Cardiac muscle cell (in vitro differentiated cells and primary cell): ENCODE measurements at regions not wholly inside any gene's neighbourhood (a gene's known extent, or its start where the extent isn't known, plus 50 kb on each side); places are given as distances from the start of the nearest gene placed in this dataset.

Source experiments
- DNase-seq, 2 donors: peaks; one replicate each; pipeline versions ENCODE4 v3.0.0 to v3.0.0-alpha.2; 2010 to 2017; ENCODE audit warnings: low read depth in 1 of 2, low spot score in 1 of 2
- H3K27ac ChIP-seq: fragments of 200-600 bp; sonication (generic); 2 replicates; pipeline ENCODE4 v1.5.1; 2016
- H3K27me3 ChIP-seq: fragments of 200-600 bp; sonication (generic); 2 replicates; pipeline ENCODE4 v1.6.0; 2016; ENCODE audit warnings: control low read depth
- H3K36me3 ChIP-seq: fragments of 200-600 bp; sonication (generic); 2 replicates; pipeline ENCODE4 v1.5.1; 2016; ENCODE audit warnings: control low read depth
- H3K4me1 ChIP-seq: fragments of 200-600 bp; sonication (generic); 2 replicates; pipeline ENCODE4 v1.8.1; 2017; ENCODE audit warnings: low read depth, mild to moderate bottlenecking, mixed run types
- H3K4me3 ChIP-seq: fragments of 200-600 bp; sonication (generic); 2 replicates; pipeline ENCODE4 v1.5.1; 2016; ENCODE audit warnings: mild to moderate bottlenecking
- H3K9me3 ChIP-seq: fragments of 200-600 bp; sonication (generic); 2 replicates; pipeline ENCODE4 v1.5.1; 2017; ENCODE audit warnings: low read depth, mild to moderate bottlenecking, control low read depth
- CTCF ChIP-seq: IDR thresholded peaks from 2 replicates; pipeline ENCODE4 v1.5.1; 2012; ENCODE audit warnings: low read depth, mild to moderate bottlenecking, low read length

- Histone ChIP-seq H3K36me3 (no peaks in the 10 kb centered on the region), H3K4me1 (no peaks in the 10 kb centered on the region), H3K27me3 (no peaks in the 10 kb centered on the region), H3K27ac (no peak overlapping the region), H3K4me3 (no peak overlapping the region), H3K9me3 (no peaks in the 10 kb centered on the region)
- TF ChIP-seq CTCF, result no peak
- no peak for DNase-seq
Measured at GRCh38 chr2:6372317-6372901, 493.3 kb downstream of the CMPK2 start.

- Histone ChIP-seq H3K27ac (no peak overlapping the region), H3K36me3 (no peaks in the 10 kb centered on the region), H3K27me3 (no peaks in the 10 kb centered on the region), H3K9me3 (no peaks in the 10 kb centered on the region), H3K4me3 (no peak overlapping the region), H3K4me1 (peaks cover 7% of the 10 kb centered on the region)
- TF ChIP-seq CTCF, result no peak
- no peak for DNase-seq
Measured at GRCh38 chr2:6381326-6381725, 484.4 kb downstream of the CMPK2 start.

GRCh38 chr2:6384341-6384740, 481.4 kb downstream of the CMPK2 start:
- TF ChIP-seq CTCF, result no peak
- DNase-seq, result no peak
- H3K27me3 ChIP-seq, result no peaks in the 10 kb centered on the region
- H3K36me3 ChIP-seq, result no peaks in the 10 kb centered on the region
- H3K9me3 ChIP-seq, result no peaks in the 10 kb centered on the region
- H3K4me3 ChIP-seq, result no peak overlapping the region
- no peak overlapping the region for H3K27ac ChIP-seq
- peaks cover 7% of the 10 kb centered on the region for H3K4me1 ChIP-seq

- Histone ChIP-seq H3K27ac (no peak overlapping the region), H3K36me3 (no peaks in the 10 kb centered on the region), H3K9me3 (no peaks in the 10 kb centered on the region), H3K4me3 (no peak overlapping the region), H3K27me3 (no peaks in the 10 kb centered on the region), H3K4me1 (no peaks in the 10 kb centered on the region)
- no peak for DNase-seq
- TF ChIP-seq CTCF, result no peak
Measured at GRCh38 chr2:6392354-6392753, 473.4 kb downstream of the CMPK2 start.

- Histone ChIP-seq H3K27ac (no peak overlapping the region), H3K9me3 (no peaks in the 10 kb centered on the region), H3K4me3 (no peak overlapping the region), H3K36me3 (no peaks in the 10 kb centered on the region), H3K27me3 (no peaks in the 10 kb centered on the region), H3K4me1 (no peaks in the 10 kb centered on the region)
- DNase-seq, result no peak
- TF ChIP-seq CTCF, result no peak
Measured at GRCh38 chr2:6392966-6393365, 472.7 kb downstream of the CMPK2 start.

GRCh38 chr2:6393819-6394218, 471.9 kb downstream of the CMPK2 start:
- Histone ChIP-seq H3K4me3 (no peak overlapping the region), H3K27ac (no peak overlapping the region), H3K9me3 (no peaks in the 10 kb centered on the region), H3K36me3 (no peaks in the 10 kb centered on the region), H3K4me1 (no peaks in the 10 kb centered on the region), H3K27me3 (no peaks in the 10 kb centered on the region)
- no peak for DNase-seq
- TF ChIP-seq CTCF, result no peak
